Progenitor cell of endocrine pancreas (in vitro differentiated cells): ENCODE measurements at regions not wholly inside any gene's neighbourhood (a gene's known extent, or its start where the extent isn't known, plus 50 kb on each side); places are given as distances from the start of the nearest gene placed in this dataset.

ENCODE experiments used
- DNase-seq: peaks from one replicate; pipeline ENCODE4 v3.0.0; 2021; ENCODE audit warnings: low spot score; ENCODE audit not compliant: unreplicated experiment
- H3K27ac Mint-ChIP-seq: 2 replicates; pipeline ENCODE4 v1.8.0; 2021; ENCODE audit warnings: mild to moderate bottlenecking, moderate library complexity, mixed read lengths
- H3K27me3 Mint-ChIP-seq: 2 replicates; pipeline ENCODE4 v1.8.0; 2021; ENCODE audit warnings: mixed read lengths
- H3K36me3 Mint-ChIP-seq: 2 replicates; pipeline ENCODE4 v1.8.0; 2022; ENCODE audit warnings: mixed read lengths; ENCODE audit not compliant: insufficient read depth
- H3K4me1 Mint-ChIP-seq: 2 replicates; pipeline ENCODE4 v1.8.0; 2021; ENCODE audit warnings: low read depth, mixed read lengths
- H3K4me3 Mint-ChIP-seq: 2 replicates; pipeline ENCODE4 v1.8.0; 2021; ENCODE audit warnings: low read depth, mild to moderate bottlenecking, moderate library complexity, mixed read lengths
- H3K9me3 Mint-ChIP-seq: 2 replicates; pipeline ENCODE4 v1.8.0; 2021; ENCODE audit warnings: low read depth, mixed read lengths
- CTCF ChIP-seq: fragments of 200-600 bp; sonication (generic); IDR thresholded peaks from one replicate; pipeline ENCODE4 v1.5.0; 2021; ENCODE audit warnings: antibody characterized with exemption, mild to moderate bottlenecking; ENCODE audit not compliant: unreplicated experiment

DNA sequence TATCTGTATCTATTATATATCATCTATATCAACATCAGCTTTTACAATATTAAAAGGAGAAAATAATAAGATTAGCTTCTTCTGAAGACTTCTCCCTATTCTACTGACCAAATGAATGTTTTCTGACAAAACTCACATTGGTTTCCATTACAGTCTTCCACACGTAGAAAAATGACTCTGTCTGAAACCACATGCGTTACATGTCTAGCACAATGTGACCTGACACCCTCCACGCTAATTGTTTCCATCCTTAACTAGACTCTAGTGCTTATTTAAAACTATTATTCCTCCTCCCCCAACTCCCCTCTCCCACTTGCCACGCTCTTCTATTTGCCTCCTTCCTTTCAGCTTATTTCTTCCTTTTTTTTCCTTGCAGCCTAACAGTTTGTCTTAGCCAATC lies 172.1 kb downstream of the ADAMTS15 start:
- Mint-ChIP-seq H3K4me1 (peaks cover 4% of the 10 kb centered on the region), H3K4me3 (no peak overlapping the region), H3K36me3 (no peaks in the 10 kb centered on the region), H3K9me3 (peaks cover 3% of the 10 kb centered on the region), H3K27me3 (peaks cover 6% of the 10 kb centered on the region), H3K27ac (no peak overlapping the region)
- no peak for TF ChIP-seq CTCF
- no peak for DNase-seq

DNA sequence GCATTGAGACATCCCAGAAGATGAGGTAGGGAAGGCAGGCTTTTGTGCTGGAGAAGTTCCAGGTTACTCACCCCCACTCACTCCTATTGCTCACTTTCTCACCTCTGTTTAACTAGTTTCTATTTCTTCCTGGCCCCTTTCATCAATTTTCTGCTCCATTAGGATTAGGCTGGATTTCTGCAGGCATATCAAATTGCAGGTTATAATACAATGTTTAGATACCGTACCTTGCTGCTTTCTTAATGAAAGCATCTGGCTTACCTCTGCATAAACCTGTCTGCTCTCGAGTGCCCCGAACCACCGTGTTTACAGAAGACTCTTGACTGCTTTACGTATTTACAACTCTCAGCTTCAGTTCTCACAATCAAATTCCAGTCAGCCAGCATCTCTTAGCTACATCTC lies 173.7 kb downstream of the ADAMTS15 start:
- Mint-ChIP-seq H3K36me3 (no peaks in the 10 kb centered on the region), H3K27ac (no peak overlapping the region), H3K9me3 (peaks cover 3% of the 10 kb centered on the region), H3K27me3 (peaks cover 6% of the 10 kb centered on the region), H3K4me3 (no peak overlapping the region), H3K4me1 (peaks cover 4% of the 10 kb centered on the region)
- TF ChIP-seq CTCF: no peak
- DNase-seq: no peak

DNA sequence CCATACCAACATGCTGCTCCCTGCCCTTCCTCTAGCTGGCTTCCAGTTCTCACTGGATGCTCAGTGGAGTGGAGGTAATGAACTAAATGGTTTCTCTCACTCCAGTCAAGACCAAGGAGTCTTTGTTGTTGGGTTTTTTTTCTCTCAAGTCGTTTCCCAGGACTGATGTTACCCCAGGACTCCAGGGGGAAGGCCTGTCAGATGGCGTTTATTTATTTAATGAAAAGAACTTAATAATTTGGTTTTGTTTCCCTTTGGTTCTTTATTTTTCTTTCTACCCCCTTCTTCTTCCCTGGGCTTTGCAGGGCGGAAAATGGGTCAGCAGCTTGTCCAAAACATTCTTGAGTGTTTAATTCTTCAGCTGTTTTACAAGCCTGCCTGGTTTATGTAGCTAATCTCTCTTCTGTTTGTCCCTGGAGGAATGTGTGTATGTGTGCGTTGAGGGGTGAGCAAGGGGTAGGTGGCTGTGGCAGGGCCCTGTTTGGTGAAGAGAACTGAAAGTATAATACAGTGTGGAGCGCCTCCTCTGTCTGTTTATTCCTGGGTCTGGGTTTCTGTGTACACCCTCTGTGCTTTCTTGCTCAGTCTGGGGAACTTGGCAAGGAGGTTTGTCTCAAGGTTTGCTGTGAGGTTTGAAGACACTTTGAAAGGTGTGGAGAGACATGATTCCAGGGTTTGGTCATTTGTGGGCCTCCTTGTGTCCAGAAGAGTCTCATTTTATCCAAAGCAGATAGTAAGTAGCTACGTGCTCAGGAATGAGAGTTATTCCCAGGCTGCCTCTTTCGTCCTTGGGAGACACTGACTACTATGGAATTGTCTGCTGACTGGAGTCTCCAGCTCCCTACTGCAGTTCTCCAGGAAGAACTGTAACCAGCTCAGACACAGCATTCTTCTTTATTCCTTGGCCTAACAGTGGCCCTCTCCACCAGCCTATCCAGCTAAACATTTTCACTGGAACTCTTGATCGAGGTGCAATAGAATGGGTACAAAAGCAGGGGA lies 175.5 kb downstream of the ADAMTS15 start:
- Mint-ChIP-seq H3K27ac (no peak overlapping the region), H3K4me3 (no peak overlapping the region), H3K9me3 (peaks cover 3% of the 10 kb centered on the region), H3K27me3 (peaks cover 6% of the 10 kb centered on the region), H3K4me1 (peaks cover 4% of the 10 kb centered on the region), H3K36me3 (no peaks in the 10 kb centered on the region)
- DNase-seq: no peak
- TF ChIP-seq CTCF: no peak

DNA sequence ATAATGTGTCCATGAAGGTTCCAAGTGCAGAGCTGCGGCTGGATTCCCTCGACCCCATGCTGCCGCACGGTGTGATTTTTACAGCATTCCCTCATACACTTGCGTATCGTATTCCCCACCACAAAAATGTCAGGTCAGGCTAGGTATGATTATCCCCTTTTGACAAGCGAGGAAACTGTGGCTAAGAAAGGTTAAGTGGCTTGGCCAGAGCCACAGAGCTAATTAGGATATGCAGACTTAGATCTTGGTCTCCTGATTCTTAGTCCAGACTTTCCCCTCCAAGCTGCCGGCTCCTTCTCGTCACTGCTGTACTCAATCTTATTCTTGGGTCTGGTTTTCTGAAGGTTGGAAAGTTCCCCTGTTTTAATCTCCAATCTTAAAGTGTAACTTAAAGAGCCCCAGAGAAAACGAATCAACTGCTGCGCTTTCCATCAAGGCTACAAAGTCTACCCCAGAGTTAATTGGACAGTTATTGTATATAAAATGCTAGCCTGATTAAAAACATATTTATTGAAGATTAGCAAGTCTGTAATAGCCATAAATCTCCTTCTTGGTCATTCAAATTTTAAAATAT lies 176.6 kb downstream of the ADAMTS15 start:
- H3K27me3 Mint-ChIP-seq: peaks cover 6% of the 10 kb centered on the region
- no peaks in the 10 kb centered on the region for H3K36me3 Mint-ChIP-seq
- H3K4me1 Mint-ChIP-seq: peaks cover 4% of the 10 kb centered on the region
- H3K4me3 Mint-ChIP-seq: no peak overlapping the region
- H3K9me3 Mint-ChIP-seq: no peaks in the 10 kb centered on the region
- TF ChIP-seq CTCF: no peak
- no peak overlapping the region for H3K27ac Mint-ChIP-seq
- no peak for DNase-seq

DNA sequence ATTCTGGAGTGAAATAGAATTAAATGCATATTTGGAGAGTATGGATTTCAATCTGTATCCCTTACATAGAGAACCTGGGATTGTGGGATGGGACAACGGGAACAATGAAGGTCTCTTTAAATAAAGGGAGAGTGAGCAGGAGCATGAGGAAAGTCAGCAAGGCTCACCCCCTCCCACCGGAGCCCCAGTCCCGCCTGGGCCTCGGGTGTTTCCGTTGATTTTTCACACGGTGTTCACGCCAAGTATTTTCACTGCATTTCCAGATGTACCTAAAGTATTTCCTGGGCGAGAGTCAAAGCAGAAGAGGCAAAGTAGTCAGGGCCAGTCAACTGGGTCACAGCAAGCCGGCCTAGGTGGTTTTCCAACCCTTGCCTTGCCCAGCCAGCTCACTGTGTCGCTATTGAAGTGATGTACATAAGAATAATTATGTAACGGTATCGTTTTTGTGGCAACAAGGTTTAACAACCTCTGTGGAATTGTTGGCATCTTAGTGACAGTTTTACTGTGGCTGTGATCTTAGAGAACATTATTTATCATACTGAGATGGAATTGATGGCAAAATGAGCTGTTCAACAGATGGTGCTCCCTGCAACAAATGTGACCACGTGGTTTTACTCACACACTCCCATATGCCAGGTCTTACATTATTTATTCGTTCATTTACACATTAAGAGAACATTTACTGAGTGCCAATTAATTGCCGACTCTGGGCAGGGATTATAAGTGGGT lies 177.3 kb downstream of the ADAMTS15 start:
- Mint-ChIP-seq H3K36me3 (no peaks in the 10 kb centered on the region), H3K4me3 (no peak overlapping the region), H3K9me3 (no peaks in the 10 kb centered on the region), H3K27me3 (peaks cover 4% of the 10 kb centered on the region), H3K4me1 (peaks cover 4% of the 10 kb centered on the region), H3K27ac (no peak overlapping the region)
- no peak for DNase-seq
- no peak for TF ChIP-seq CTCF
